GM21528 (cell line): ENCODE measurements at regions not wholly inside any gene's neighbourhood (a gene's known extent, or its start where the extent isn't known, plus 50 kb on each side); places are given as distances from the start of the nearest gene placed in this dataset.

ENCODE experiments used
- ATAC-seq: cut with Tn5 transposase; IDR thresholded peaks from one replicate; pipeline ENCODE4 v1.9.1; 2021; ENCODE audit warnings: mild to moderate bottlenecking, moderate library complexity; ENCODE audit not compliant: unreplicated experiment, low FRiP score

GRCh38 chr20:24283186-24283585 is 186.2 kb upstream of the SYNDIG1 start:
- ATAC-seq = no peak

- no peak for ATAC-seq
These were observed 192.2 kb upstream of the SYNDIG1 start for GRCh38 chr20:24277196-24277595.

GRCh38 chr20:24275946-24276705 is 193.3 kb upstream of the SYNDIG1 start:
- ATAC-seq = no peak

GRCh38 chr20:24273251-24273650 is 196.2 kb upstream of the SYNDIG1 start:
- ATAC-seq = no peak

GRCh38 chr20:24261351-24261750 is 208.1 kb upstream of the SYNDIG1 start:
- no peak for ATAC-seq

- no peak for ATAC-seq
These were observed 212.3 kb upstream of the SYNDIG1 start for GRCh38 chr20:24257171-24257570.

- no peak for ATAC-seq
These were observed 213.1 kb upstream of the SYNDIG1 start for GRCh38 chr20:24256307-24256706.

- no peak for ATAC-seq
These were observed 214.9 kb upstream of the SYNDIG1 start for GRCh38 chr20:24254480-24254879.

GRCh38 chr20:24253321-24253720 is 216.1 kb upstream of the SYNDIG1 start:
- no peak for ATAC-seq

GRCh38 chr20:24245094-24245493 is 224.3 kb upstream of the SYNDIG1 start:
- no peak for ATAC-seq

- no peak for ATAC-seq
These were observed 226.7 kb upstream of the SYNDIG1 start for GRCh38 chr20:24242763-24243162.

GRCh38 chr20:24241466-24241865 is 228.0 kb upstream of the SYNDIG1 start:
- ATAC-seq = no peak

GRCh38 chr20:24236963-24237362 is 232.5 kb upstream of the SYNDIG1 start:
- ATAC-seq = no peak

GRCh38 chr20:24236201-24236600 is 233.2 kb upstream of the SYNDIG1 start:
- no peak for ATAC-seq

GRCh38 chr20:24235296-24236175 is 233.9 kb upstream of the SYNDIG1 start:
- no peak for ATAC-seq

GRCh38 chr20:24227600-24227999 is 239.0 kb upstream of the GGTLC1 start:
- ATAC-seq = no peak

- no peak for ATAC-seq
These were observed 223.9 kb upstream of the GGTLC1 start for GRCh38 chr20:24212494-24212893.

GRCh38 chr20:24211972-24212371 is 223.4 kb upstream of the GGTLC1 start:
- ATAC-seq = no peak

- no peak for ATAC-seq
These were observed 221.8 kb upstream of the GGTLC1 start for GRCh38 chr20:24210356-24210755.

- no peak for ATAC-seq
These were observed 220.1 kb upstream of the GGTLC1 start for GRCh38 chr20:24208652-24209051.

GRCh38 chr20:24207803-24208300 is 219.3 kb upstream of the GGTLC1 start:
- ATAC-seq = no peak
